ENCODE measurements at regions not wholly inside any gene's neighbourhood (a gene's known extent, or its start where the extent isn't known, plus 50 kb on each side); places are given as distances from the start of the nearest gene placed in this dataset.

- Mint-ChIP-seq H3K36me3 (ENCODE audit: insufficient read depth) (no peaks in the 10 kb centered on the region), H3K9me3 (ENCODE audit: low read depth) (no peaks in the 10 kb centered on the region), H3K4me1 (ENCODE audit: low read depth) (no peaks in the 10 kb centered on the region), H3K27me3 (peaks cover 14% of the 10 kb centered on the region), H3K27ac (no peak overlapping the region), H3K4me3 (ENCODE audit: low read depth) (no peak overlapping the region)
- TF ChIP-seq, protein P1, sequence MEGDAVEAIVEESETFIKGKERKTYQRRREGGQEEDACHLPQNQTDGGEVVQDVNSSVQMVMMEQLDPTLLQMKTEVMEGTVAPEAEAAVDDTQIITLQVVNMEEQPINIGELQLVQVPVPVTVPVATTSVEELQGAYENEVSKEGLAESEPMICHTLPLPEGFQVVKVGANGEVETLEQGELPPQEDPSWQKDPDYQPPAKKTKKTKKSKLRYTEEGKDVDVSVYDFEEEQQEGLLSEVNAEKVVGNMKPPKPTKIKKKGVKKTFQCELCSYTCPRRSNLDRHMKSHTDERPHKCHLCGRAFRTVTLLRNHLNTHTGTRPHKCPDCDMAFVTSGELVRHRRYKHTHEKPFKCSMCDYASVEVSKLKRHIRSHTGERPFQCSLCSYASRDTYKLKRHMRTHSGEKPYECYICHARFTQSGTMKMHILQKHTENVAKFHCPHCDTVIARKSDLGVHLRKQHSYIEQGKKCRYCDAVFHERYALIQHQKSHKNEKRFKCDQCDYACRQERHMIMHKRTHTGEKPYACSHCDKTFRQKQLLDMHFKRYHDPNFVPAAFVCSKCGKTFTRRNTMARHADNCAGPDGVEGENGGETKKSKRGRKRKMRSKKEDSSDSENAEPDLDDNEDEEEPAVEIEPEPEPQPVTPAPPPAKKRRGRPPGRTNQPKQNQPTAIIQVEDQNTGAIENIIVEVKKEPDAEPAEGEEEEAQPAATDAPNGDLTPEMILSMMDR (IDR thresholded peaks at IDR 0.05; ENCODE audit: unreplicated experiment): no peak
- DNase-seq (ENCODE audit: low spot score, unreplicated experiment): no peak
Observed at GRCh38 chr5:143576711-143577484, 173.4 kb upstream of the NR3C1 start.

GRCh38 chr5:143575286-143575685 lies 171.8 kb upstream of the NR3C1 start:
- H3K4me3 Mint-ChIP-seq (ENCODE audit: low read depth): no peak overlapping the region
- peaks cover 7% of the 10 kb centered on the region for H3K4me1 Mint-ChIP-seq (ENCODE audit: low read depth)
- TF ChIP-seq, protein P1 (IDR thresholded peaks at IDR 0.05; ENCODE audit: unreplicated experiment): no peak
- no peak for DNase-seq (ENCODE audit: low spot score, unreplicated experiment)
- H3K27ac Mint-ChIP-seq: no peak overlapping the region
- no peaks in the 10 kb centered on the region for H3K9me3 Mint-ChIP-seq (ENCODE audit: low read depth)
- H3K27me3 Mint-ChIP-seq: peaks cover 11% of the 10 kb centered on the region
- H3K36me3 Mint-ChIP-seq (ENCODE audit: insufficient read depth): no peaks in the 10 kb centered on the region

DNA sequence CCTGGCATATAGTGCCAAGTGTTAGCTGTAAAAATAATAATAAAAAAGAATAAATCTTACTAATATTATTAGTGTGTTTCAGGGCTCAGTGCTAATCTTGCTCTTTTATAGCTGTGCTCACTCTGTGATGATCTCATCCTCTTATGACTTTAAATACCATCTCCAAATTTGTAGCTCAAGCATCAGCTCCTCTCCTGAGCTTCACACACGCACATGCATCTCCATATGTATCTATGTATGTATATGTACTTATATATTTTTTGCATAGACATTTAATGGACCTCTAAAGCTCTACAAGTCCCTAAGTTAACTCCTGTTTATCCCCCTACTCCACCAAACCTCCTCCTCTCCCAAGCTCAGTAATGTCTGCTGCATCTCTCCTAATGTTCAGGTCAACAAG lies 170.8 kb upstream of the NR3C1 start:
- H3K27me3 Mint-ChIP-seq: peaks cover 11% of the 10 kb centered on the region
- TF ChIP-seq, protein P1 (IDR thresholded peaks at IDR 0.05; ENCODE audit: unreplicated experiment): no peak
- H3K4me3 Mint-ChIP-seq (ENCODE audit: low read depth): no peak overlapping the region
- no peaks in the 10 kb centered on the region for H3K36me3 Mint-ChIP-seq (ENCODE audit: insufficient read depth)
- no peak for DNase-seq (ENCODE audit: low spot score, unreplicated experiment)
- no peaks in the 10 kb centered on the region for H3K9me3 Mint-ChIP-seq (ENCODE audit: low read depth)
- no peak overlapping the region for H3K27ac Mint-ChIP-seq
- peaks cover 16% of the 10 kb centered on the region for H3K4me1 Mint-ChIP-seq (ENCODE audit: low read depth)

DNA sequence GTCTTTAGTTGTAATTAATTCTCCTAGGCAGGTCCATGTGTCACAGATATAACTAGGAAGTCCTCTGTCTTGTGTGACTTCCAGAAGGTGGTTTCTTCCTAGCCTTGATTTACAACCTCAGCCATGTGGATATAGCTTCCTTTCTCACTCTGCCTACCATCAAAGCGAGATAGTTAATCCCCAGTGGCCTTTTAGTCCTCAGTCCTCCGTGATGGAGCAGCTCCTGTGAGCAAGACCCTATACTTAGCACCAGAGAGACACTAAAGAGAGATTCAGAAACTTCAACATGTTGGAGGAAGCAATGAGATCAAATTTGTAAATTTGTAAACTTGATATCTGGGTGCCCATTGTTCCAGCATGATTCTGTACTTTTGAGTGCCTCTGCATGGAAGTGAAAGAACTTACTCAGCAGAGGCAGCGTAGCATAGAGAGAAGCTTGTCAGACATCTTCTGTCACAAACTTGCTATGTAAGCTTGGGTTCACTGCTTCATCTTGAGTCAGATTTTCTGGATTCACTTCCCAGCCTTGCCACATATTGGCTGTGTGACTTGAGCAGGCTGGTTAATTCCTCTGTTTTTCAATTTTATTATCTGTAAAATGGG lies 170.2 kb upstream of the NR3C1 start:
- no peak overlapping the region for H3K27ac Mint-ChIP-seq
- no peaks in the 10 kb centered on the region for H3K9me3 Mint-ChIP-seq (ENCODE audit: low read depth)
- H3K4me3 Mint-ChIP-seq (ENCODE audit: low read depth): no peak overlapping the region
- TF ChIP-seq, protein P1 (IDR thresholded peaks at IDR 0.05; ENCODE audit: unreplicated experiment): no peak
- peaks cover 11% of the 10 kb centered on the region for H3K27me3 Mint-ChIP-seq
- DNase-seq (ENCODE audit: low spot score, unreplicated experiment): no peak
- H3K36me3 Mint-ChIP-seq (ENCODE audit: insufficient read depth): no peaks in the 10 kb centered on the region
- peaks cover 22% of the 10 kb centered on the region for H3K4me1 Mint-ChIP-seq (ENCODE audit: low read depth)

- TF ChIP-seq, protein P1 (IDR thresholded peaks at IDR 0.05; ENCODE audit: unreplicated experiment): no peak
- Mint-ChIP-seq H3K36me3 (ENCODE audit: insufficient read depth) (no peaks in the 10 kb centered on the region), H3K9me3 (ENCODE audit: low read depth) (no peaks in the 10 kb centered on the region), H3K4me3 (ENCODE audit: low read depth) (no peak overlapping the region), H3K27me3 (peaks cover 11% of the 10 kb centered on the region), H3K4me1 (ENCODE audit: low read depth) (peaks cover 26% of the 10 kb centered on the region), H3K27ac (no peak overlapping the region)
- DNase-seq (ENCODE audit: low spot score, unreplicated experiment): no peak
Observed at GRCh38 chr5:143572671-143573070, 169.2 kb upstream of the NR3C1 start.

Measured in progenitor cell of endocrine pancreas (in vitro differentiated cells).